Fibroblast of pulmonary artery (primary cell): ENCODE measurements at regions not wholly inside any gene's neighbourhood (a gene's known extent, or its start where the extent isn't known, plus 50 kb on each side); places are given as distances from the start of the nearest gene placed in this dataset.

Experiments used
- DNase-seq: peaks from one replicate; pipeline ENCODE4 v3.0.0-alpha.2; 2010; ENCODE audit warnings: low read depth
- H3K4me3 ChIP-seq: replicated peaks from 2 replicates; pipeline ENCODE4 v1.5.1; 2011; ENCODE audit warnings: low read depth, mild to moderate bottlenecking, control low read depth, low read length, moderate library complexity
- TF ChIP-seq, protein P1 (sequence below): IDR thresholded peaks from 2 replicates; pipeline ENCODE4 v1.5.1; 2011; ENCODE audit warnings: mild to moderate bottlenecking, control low read depth, low read length, inconsistent platforms; ENCODE audit errors: missing control alignments

DNA sequence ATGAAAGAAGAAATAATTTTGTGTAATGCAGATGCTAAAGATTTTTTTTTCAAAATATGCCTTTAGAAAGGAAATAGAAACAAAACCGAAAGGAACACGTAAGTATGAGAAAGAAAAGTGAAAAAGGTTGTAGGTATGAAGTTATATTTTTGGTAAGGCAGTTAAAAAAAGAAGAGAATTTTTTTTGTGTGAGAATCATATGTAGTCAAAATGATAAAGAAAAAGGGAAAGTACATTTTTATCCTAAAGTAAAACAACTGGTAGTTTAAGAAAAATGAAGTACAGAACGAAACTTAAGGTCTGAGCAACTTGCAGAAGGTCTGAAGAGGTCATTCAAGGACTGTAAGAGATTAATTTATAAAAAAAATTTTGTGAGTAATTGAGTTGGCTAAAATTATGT, 164.0 kb upstream of the TRAM1L1 start:
- no peak overlapping the region for H3K4me3 ChIP-seq
- no peak for DNase-seq
- TF ChIP-seq, protein P1, sequence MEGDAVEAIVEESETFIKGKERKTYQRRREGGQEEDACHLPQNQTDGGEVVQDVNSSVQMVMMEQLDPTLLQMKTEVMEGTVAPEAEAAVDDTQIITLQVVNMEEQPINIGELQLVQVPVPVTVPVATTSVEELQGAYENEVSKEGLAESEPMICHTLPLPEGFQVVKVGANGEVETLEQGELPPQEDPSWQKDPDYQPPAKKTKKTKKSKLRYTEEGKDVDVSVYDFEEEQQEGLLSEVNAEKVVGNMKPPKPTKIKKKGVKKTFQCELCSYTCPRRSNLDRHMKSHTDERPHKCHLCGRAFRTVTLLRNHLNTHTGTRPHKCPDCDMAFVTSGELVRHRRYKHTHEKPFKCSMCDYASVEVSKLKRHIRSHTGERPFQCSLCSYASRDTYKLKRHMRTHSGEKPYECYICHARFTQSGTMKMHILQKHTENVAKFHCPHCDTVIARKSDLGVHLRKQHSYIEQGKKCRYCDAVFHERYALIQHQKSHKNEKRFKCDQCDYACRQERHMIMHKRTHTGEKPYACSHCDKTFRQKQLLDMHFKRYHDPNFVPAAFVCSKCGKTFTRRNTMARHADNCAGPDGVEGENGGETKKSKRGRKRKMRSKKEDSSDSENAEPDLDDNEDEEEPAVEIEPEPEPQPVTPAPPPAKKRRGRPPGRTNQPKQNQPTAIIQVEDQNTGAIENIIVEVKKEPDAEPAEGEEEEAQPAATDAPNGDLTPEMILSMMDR: no peak

DNA sequence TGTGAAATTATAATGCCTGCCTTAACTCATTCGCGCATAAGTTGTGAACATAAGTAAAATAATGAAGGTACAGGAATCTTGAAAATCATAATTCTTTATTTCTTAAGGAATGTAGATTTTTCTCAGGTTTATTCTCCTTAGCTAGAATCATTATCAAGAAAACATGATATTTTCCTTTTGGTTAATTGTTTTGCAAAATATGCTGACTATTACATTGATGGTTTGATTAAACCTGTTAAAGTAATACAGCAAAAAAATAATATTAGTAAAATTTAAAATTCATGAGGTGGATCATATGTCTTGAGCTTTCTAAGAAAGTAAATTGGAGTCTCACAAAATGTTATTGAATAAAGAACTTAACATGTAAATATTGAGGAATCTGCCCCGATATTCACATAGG, 178.7 kb upstream of the TRAM1L1 start:
- no peak for DNase-seq
- TF ChIP-seq, protein P1: no peak
- no peak overlapping the region for H3K4me3 ChIP-seq

GRCh38 chr4:117267317-117267716, 181.9 kb upstream of the TRAM1L1 start:
- DNase-seq: no peak
- TF ChIP-seq, protein P1: no peak
- no peak overlapping the region for H3K4me3 ChIP-seq

DNA sequence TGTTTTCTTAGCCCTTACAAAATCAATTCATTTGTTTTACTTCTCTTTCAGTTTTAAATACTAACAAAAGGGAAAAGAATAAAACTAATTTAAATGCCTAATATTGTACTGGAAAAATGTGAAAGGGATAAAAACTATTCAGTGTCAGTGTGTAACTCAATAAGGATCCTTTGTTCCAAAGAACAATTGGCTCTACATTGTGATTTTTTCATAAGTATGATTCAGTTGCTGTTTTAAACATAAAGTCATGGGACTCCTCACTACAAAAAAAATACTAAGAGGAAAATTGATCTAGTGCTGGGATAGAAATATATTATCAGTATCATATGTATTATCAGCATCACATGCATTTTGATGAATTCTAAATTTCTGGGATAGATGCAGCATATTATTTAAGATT, 199.4 kb upstream of the TRAM1L1 start:
- H3K4me3 ChIP-seq: no peak overlapping the region
- TF ChIP-seq, protein P1: no peak
- DNase-seq: no peak

GRCh38 chr4:117293784-117294183, 208.4 kb upstream of the TRAM1L1 start:
- no peak overlapping the region for H3K4me3 ChIP-seq
- no peak for DNase-seq
- TF ChIP-seq, protein P1: no peak

GRCh38 chr4:117302226-117302625, 216.8 kb upstream of the TRAM1L1 start:
- no peak overlapping the region for H3K4me3 ChIP-seq
- DNase-seq: no peak
- TF ChIP-seq, protein P1: no peak

GRCh38 chr4:117311215-117311614, 225.8 kb upstream of the TRAM1L1 start:
- H3K4me3 ChIP-seq: no peak overlapping the region
- TF ChIP-seq, protein P1: no peak
- DNase-seq: no peak
